ENCODE measurements at regions not wholly inside any gene's neighbourhood (a gene's known extent, or its start where the extent isn't known, plus 50 kb on each side); places are given as distances from the start of the nearest gene placed in this dataset.

- Histone ChIP-seq H3K4me3 (ENCODE audit: low read length) (no peak overlapping the region), H4K20me1 (ENCODE audit: control insufficient read depth, insufficient read depth, low read depth, low read length) (no peaks in the 10 kb centered on the region)
Observed at GRCh38 chr10:106500041-106500924, 664.2 kb downstream of the SORCS1 start.

GRCh38 chr10:106499448-106499847 is 665.1 kb downstream of the SORCS1 start:
- Histone ChIP-seq H3K27ac (ENCODE audit: low read depth, low read length) (no peak overlapping the region), H3K36me3 (ENCODE audit: control insufficient read depth, low read length) (no peaks in the 10 kb centered on the region), H3K9me2 (replicated peaks; ENCODE audit: control insufficient read depth, low read length) (no peaks in the 10 kb centered on the region), H3K79me2 (ENCODE audit: control insufficient read depth, low read length) (no peaks in the 10 kb centered on the region), H3K4me1 (ENCODE audit: control insufficient read depth, low read length) (no peaks in the 10 kb centered on the region), H4K20me1 (ENCODE audit: control insufficient read depth, insufficient read depth, low read depth, low read length) (no peaks in the 10 kb centered on the region), H3K4me3 (ENCODE audit: low read length) (no peak overlapping the region), H3K4me2 (ENCODE audit: low read length) (no peak overlapping the region), H3K27me3 (ENCODE audit: control insufficient read depth, low read length) (no peaks in the 10 kb centered on the region), H3F3A (ENCODE audit: control insufficient read depth, insufficient read depth) (no peaks in the 10 kb centered on the region), H3K9me3 (ENCODE audit: control insufficient read depth, insufficient read depth, low read length) (no peaks in the 10 kb centered on the region)
- TF ChIP-seq CTCF (IDR thresholded peaks at IDR 0.05; ENCODE audit: low read depth, low read length, poor library complexity, severe bottlenecking) (no peak), EZH2phosphoT487 (IDR thresholded peaks at IDR 0.05; ENCODE audit: borderline replicate concordance, low read length) (no peak)

More at GRCh38 chr10:106500041-106500924, 664.2 kb downstream of the SORCS1 start:
- no peaks in the 10 kb centered on the region for H3K27me3 ChIP-seq (ENCODE audit: control insufficient read depth, low read length)
- no peaks in the 10 kb centered on the region for H3K9me2 ChIP-seq (replicated peaks; ENCODE audit: control insufficient read depth, low read length)
- TF ChIP-seq CTCF (IDR thresholded peaks at IDR 0.05; ENCODE audit: low read depth, low read length, poor library complexity, severe bottlenecking) (no peak), EZH2phosphoT487 (IDR thresholded peaks at IDR 0.05; ENCODE audit: borderline replicate concordance, low read length) (no peak)
- H3K79me2 ChIP-seq (ENCODE audit: control insufficient read depth, low read length): no peaks in the 10 kb centered on the region
- H3K4me1 ChIP-seq (ENCODE audit: control insufficient read depth, low read length): no peaks in the 10 kb centered on the region
- no peaks in the 10 kb centered on the region for H3F3A ChIP-seq (ENCODE audit: control insufficient read depth, insufficient read depth)
- no peaks in the 10 kb centered on the region for H3K9me3 ChIP-seq (ENCODE audit: control insufficient read depth, insufficient read depth, low read length)
- H3K27ac ChIP-seq (ENCODE audit: low read depth, low read length): no peak overlapping the region
- H3K36me3 ChIP-seq (ENCODE audit: control insufficient read depth, low read length): no peaks in the 10 kb centered on the region
- no peak overlapping the region for H3K4me2 ChIP-seq (ENCODE audit: low read length)

GRCh38 chr10:106498675-106499074 is 665.8 kb downstream of the SORCS1 start:
- Histone ChIP-seq H3K4me2 (ENCODE audit: low read length) (no peak overlapping the region), H3K4me3 (ENCODE audit: low read length) (no peak overlapping the region), H3K79me2 (ENCODE audit: control insufficient read depth, low read length) (no peaks in the 10 kb centered on the region), H3K9me3 (ENCODE audit: control insufficient read depth, insufficient read depth, low read length) (no peaks in the 10 kb centered on the region), H3K36me3 (ENCODE audit: control insufficient read depth, low read length) (no peaks in the 10 kb centered on the region), H3K9me2 (replicated peaks; ENCODE audit: control insufficient read depth, low read length) (no peaks in the 10 kb centered on the region), H3K27me3 (ENCODE audit: control insufficient read depth, low read length) (no peaks in the 10 kb centered on the region), H3K4me1 (ENCODE audit: control insufficient read depth, low read length) (no peaks in the 10 kb centered on the region), H3F3A (ENCODE audit: control insufficient read depth, insufficient read depth) (no peaks in the 10 kb centered on the region), H4K20me1 (ENCODE audit: control insufficient read depth, insufficient read depth, low read depth, low read length) (no peaks in the 10 kb centered on the region), H3K27ac (ENCODE audit: low read depth, low read length) (no peak overlapping the region)
- no peak for TF ChIP-seq EZH2phosphoT487 (IDR thresholded peaks at IDR 0.05; ENCODE audit: borderline replicate concordance, low read length)
- TF ChIP-seq CTCF (IDR thresholded peaks at IDR 0.05; ENCODE audit: low read depth, low read length, poor library complexity, severe bottlenecking): no peak
